KOPT-K1 (cell line): ENCODE measurements at regions not wholly inside any gene's neighbourhood (a gene's known extent, or its start where the extent isn't known, plus 50 kb on each side); places are given as distances from the start of the nearest gene placed in this dataset.

ENCODE experiments used
- H3K27ac ChIP-seq: fragments of 200-600 bp; sonication (generic); 2 replicates; pipeline ENCODE4 v1.5.1; 2016; ENCODE audit warnings: antibody characterized with exemption, mild to moderate bottlenecking, low read depth, low read length; ENCODE audit not compliant: poor library complexity, severe bottlenecking
- H3K36me3 ChIP-seq: fragments of 200-600 bp; sonication (generic); 2 replicates; pipeline ENCODE4 v1.5.1; 2017; ENCODE audit warnings: antibody characterized with exemption, mild to moderate bottlenecking, low read length, moderate library complexity; ENCODE audit not compliant: insufficient read depth
- H3K9me3 ChIP-seq: fragments of 200-600 bp; sonication (generic); 2 replicates; pipeline ENCODE4 v1.5.1; 2017; ENCODE audit warnings: antibody characterized with exemption, low read length, mild to moderate bottlenecking; ENCODE audit not compliant: insufficient read depth, poor library complexity, severe bottlenecking

DNA sequence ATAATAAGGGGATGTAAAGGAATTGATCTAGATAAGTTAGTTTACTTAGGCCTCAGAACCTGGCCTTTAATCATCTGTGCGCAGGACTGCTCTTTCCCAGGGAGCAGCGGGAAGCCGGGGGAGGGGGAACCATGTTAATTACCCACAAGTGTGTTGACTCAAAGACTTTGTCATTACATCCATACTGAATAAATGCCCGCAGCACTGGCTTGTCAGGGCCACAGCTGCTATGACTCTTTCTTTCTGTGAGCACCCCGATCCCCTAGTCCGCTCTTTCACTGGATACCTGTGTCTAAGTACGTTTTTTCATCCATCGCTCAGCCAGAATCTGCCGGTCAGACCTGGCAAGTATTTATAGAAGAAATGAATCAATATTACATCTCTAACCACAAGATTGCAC is 249.3 kb upstream of the DMRT1 start:
- Histone ChIP-seq H3K27ac (no peak overlapping the region), H3K9me3 (no peaks in the 10 kb centered on the region), H3K36me3 (no peaks in the 10 kb centered on the region)

DNA sequence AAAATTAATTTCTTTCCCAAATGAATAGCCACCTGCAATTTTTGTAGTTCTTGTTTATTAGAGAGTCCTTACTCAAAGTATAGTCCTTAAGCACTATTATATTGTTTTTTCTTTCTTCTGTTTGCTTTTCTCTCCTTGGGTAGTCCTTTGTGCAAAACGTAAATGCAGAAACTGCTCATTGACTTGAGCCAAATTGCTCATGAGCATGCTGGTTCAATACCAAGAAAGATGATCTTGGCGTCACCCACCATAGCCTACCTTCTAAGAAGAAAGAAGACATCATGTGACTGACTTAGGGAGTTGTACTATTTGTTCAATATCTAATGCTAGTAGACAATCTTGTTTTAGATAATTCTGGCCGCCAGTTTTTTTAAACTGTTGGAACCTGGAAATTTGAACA is 248.8 kb upstream of the DMRT1 start:
- H3K27ac ChIP-seq: no peak overlapping the region
- no peaks in the 10 kb centered on the region for H3K36me3 ChIP-seq
- no peaks in the 10 kb centered on the region for H3K9me3 ChIP-seq

DNA sequence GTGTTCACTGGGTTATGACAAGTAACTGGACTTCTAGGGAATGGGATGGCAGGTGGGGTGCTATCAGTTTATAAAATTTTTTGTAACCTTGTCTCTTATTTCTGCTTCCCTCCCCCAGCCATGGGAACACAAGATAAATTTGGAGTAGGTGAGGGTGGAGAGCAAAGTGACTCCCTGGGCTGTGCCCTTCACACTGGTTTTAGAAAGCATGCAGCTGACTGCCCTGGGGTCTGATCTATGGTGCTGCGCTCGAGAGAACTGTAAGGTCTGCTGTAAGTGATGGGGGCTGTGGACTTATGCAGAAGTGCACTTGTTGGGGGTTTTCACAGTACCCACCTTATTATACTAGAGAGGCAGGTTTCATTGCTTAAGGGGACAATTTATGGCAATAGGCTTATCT is 247.7 kb upstream of the DMRT1 start:
- H3K27ac ChIP-seq: no peak overlapping the region
- H3K36me3 ChIP-seq: no peaks in the 10 kb centered on the region
- H3K9me3 ChIP-seq: no peaks in the 10 kb centered on the region

DNA sequence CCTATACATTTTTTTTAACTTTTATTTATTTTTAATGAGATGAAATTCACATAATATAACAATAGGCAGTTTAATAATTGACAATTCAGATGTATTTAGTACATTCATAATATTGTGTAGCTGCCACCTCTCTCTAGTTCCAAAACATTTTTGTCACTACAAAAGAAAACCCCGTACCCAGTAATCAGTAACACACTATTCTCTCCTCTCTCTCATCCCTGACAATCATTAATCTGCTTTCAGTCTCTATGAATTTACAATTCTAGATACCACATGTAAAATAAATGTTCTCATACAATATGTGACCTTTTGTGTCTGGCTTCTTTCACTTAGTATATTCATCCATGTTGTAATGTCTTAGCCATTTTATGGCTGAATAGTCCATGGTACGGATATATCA is 244.8 kb upstream of the DMRT1 start:
- no peak overlapping the region for H3K27ac ChIP-seq
- H3K9me3 ChIP-seq: no peaks in the 10 kb centered on the region
- H3K36me3 ChIP-seq: no peaks in the 10 kb centered on the region

DNA sequence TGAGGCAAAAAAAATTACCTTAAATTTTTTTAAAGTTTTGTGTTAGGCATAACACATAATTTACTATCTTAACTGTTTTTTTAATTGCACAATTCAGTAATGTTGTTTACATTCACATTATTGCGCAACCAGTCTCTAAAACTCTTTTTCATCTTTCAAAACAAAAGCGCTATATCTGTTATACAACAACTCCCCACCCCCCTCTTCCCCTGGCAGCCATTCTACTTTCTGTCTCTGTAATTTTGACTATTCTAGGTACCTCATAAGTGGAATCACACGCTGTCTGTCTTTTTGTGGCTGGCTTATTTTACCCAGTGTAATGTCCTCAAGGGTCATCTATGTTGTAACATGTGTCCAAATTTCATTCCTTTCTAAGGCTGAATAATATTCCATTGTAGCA is 241.5 kb upstream of the DMRT1 start:
- Histone ChIP-seq H3K27ac (no peak overlapping the region), H3K9me3 (no peaks in the 10 kb centered on the region), H3K36me3 (no peaks in the 10 kb centered on the region)

DNA sequence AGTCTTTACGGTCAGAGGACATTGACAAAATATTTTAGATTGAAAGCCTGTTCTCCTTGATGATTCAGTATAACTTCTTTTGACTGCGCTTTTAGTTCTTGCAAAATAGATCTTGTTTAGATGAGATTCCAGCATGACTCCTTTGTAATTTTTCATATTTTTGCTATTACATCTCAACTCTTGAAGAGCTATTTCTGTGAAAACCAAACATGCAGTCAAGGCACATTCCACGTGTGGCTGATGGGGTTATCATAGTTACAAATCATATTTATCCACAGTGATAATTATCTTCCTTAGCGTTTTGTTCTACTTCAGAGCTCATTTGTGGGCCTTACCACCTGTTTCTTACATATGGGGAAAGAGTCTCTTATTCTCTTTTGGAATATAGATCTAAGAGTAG is 238.8 kb upstream of the DMRT1 start:
- H3K27ac ChIP-seq: no peak overlapping the region
- no peaks in the 10 kb centered on the region for H3K9me3 ChIP-seq
- no peaks in the 10 kb centered on the region for H3K36me3 ChIP-seq

DNA sequence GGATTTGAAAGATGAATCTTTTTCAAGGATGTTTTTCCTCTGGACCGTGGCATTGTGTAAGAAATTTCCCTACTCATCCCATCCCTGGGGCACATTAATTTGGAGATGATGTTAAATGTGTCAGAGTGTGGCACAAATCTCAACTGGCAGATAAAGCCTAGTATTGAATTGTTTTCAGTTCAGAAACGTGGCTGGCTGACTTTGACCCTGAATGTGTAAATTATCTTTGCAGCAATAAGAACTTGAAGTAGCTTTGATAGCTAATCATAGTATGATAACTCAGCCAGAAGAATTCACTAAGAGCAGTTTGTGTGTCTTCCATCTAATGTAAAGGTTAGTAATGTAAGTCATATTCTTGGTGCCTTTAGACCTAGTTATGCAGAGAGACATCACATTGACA is 238.4 kb upstream of the DMRT1 start:
- Histone ChIP-seq H3K36me3 (no peaks in the 10 kb centered on the region), H3K27ac (no peak overlapping the region), H3K9me3 (no peaks in the 10 kb centered on the region)

DNA sequence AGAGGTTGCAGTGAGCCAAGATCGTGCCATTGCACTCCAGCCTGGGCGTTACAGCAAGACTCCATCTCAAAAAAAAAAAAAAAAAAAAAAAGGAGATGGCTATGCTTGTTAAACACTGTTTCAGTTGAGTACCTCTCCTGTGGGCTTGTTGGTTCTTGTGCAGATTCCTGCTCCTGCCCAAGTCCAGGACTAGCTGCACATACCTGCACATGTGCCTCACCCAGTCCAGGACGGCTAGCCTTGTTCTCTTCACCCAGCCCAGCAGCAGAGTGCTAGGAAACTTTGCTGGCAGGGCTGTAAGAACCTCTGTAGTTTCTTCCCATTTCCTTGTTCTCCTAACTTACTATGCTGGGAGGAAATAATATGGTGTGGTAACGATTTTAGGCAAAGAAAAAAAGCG is 234.1 kb upstream of the DMRT1 start:
- H3K36me3 ChIP-seq: no peaks in the 10 kb centered on the region
- H3K9me3 ChIP-seq: no peaks in the 10 kb centered on the region
- no peak overlapping the region for H3K27ac ChIP-seq

DNA sequence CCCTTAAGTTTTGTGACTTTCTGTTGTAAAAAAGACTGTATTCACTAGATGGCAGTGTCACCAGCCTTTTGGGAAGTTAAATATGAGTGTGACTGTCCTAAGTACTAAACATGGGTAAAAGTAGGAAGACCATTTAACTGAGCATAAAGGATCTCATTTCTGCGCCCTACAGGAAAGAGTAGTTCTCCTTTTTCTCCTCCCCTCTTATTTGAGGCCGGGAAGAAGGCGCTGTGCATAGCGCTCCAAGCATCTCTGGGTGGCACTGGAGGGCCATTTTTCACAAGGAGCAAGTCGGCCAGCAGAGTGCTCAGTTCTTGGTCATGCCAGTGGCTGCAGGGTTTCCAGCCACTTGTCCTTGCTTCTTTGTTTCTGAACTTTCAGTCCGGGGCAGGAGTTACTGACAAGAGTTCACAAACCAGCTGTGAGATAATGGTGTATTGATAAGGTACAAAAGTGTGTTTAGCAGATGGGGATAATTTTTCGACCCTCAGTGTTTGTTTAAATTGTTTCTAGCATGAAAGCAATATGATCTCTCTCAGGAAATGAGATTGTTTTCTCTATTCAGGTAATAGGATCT is 227.6 kb upstream of the DMRT1 start:
- H3K27ac ChIP-seq: peak overlapping the region; percentile 38

DNA sequence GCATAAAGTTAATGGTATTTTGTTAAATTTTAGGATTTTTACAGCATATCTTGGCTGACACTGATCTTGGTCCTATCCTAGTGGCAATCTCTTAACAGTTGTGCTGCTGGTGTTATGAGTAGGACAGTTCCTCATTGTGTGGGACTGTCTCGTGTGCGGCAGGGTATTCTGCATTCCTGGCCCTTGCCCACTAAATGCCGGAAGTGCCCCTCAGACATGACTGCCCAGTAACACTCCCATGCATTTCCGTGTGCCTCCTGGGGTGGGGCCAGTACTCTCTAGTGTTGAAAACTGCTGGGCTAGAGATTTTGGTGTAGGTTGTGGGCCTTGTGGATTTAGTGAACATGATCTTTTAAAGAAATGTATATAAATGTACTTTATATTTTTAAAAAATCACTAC is 227.1 kb upstream of the DMRT1 start:
- Histone ChIP-seq H3K9me3 (no peaks in the 10 kb centered on the region), H3K27ac (no peak overlapping the region), H3K36me3 (no peaks in the 10 kb centered on the region)

More for the DNA sequence above, 227.6 kb upstream of the DMRT1 start:
- no peaks in the 10 kb centered on the region for H3K36me3 ChIP-seq
- no peaks in the 10 kb centered on the region for H3K9me3 ChIP-seq

DNA sequence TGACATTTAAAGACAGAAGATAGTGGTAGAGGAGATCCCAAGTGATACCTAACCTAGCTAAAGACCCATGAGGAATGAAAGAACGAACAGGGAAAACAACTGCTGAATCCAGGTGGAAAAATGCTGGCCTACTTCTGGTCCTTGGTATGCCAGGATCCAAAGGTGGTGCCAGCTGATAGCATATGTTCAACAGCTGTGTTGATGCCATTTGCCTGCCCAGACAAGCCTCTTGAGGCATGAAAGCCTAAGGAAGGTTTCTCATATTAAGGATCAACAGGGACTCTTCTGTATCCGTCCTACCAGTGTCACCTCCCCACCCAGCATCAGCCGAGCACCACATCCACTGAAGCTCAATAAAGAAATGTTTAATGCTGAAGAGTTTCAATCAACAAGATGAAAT is 225.7 kb upstream of the DMRT1 start:
- no peaks in the 10 kb centered on the region for H3K9me3 ChIP-seq
- H3K36me3 ChIP-seq: no peaks in the 10 kb centered on the region
- H3K27ac ChIP-seq: no peak overlapping the region

DNA sequence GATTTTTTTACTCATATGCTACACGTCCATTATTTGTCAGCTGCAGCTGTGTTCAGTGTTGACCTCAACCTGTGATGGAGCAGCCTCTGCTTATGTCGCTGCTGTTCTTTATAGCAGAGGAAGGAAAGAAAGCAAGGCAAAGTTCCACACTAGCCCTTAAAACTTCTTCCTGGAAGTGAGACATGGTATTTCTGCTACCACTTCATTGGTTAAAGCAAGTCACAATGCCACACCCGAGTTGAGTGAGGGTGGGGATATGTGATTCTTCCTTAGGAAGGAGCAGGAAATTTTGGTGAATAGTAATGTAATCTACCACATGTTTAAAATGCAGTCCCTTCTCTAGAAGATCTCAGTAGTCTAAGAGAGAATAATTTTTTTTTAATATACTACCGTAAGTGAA is 224.8 kb upstream of the DMRT1 start:
- Histone ChIP-seq H3K9me3 (no peaks in the 10 kb centered on the region), H3K27ac (no peak overlapping the region), H3K36me3 (no peaks in the 10 kb centered on the region)

DNA sequence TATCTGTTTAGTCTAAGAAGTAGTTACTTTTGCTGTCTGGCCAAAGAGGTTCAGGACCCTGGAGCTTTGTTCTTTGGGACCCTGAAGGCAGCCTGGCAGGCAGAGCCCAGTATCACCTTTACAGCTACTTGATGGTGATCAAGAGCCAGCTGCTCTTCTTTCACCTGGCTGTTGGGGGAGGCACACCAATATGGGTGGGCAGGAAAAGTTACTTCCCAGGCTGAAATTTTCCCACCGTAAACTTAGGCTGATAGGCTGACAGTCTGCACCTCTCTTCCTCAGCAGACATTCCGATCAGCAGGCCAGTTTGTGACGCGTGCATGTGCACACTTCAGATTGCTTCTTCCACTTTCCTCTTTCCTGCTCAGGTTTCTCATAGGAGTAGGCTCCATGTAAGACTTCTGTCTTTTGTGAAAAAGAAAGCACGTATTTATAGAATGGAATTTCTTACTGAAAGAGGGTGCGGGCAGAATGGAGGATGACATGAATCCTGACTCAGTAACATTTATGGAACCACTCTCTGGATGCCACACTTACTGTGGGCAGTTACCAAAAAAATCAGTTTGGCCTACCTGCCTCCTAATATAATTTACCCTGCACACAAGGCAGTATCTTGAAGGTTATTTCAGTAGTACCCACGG is 223.9 kb upstream of the DMRT1 start:
- Histone ChIP-seq H3K36me3 (no peaks in the 10 kb centered on the region), H3K27ac (no peak overlapping the region), H3K9me3 (no peaks in the 10 kb centered on the region)

DNA sequence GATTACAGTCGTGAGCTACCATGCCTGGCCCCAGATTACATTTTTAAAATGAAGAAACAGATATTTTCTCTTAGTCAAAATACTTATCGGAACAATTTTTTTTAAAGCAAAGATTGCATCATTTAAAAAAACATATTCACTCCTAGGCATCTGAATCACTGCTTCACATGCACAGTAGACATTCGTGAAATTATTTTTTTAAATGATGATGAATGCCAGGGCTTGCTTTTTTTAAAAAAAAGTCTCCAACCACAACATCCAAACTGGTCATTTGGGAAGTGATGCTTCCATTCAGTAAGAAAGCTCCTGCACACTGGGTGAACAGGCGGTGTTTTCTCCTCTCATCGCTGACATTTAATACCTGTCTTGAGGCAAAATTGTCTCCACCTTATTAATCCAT is 223.0 kb upstream of the DMRT1 start:
- Histone ChIP-seq H3K27ac (no peak overlapping the region), H3K36me3 (no peaks in the 10 kb centered on the region), H3K9me3 (no peaks in the 10 kb centered on the region)

DNA sequence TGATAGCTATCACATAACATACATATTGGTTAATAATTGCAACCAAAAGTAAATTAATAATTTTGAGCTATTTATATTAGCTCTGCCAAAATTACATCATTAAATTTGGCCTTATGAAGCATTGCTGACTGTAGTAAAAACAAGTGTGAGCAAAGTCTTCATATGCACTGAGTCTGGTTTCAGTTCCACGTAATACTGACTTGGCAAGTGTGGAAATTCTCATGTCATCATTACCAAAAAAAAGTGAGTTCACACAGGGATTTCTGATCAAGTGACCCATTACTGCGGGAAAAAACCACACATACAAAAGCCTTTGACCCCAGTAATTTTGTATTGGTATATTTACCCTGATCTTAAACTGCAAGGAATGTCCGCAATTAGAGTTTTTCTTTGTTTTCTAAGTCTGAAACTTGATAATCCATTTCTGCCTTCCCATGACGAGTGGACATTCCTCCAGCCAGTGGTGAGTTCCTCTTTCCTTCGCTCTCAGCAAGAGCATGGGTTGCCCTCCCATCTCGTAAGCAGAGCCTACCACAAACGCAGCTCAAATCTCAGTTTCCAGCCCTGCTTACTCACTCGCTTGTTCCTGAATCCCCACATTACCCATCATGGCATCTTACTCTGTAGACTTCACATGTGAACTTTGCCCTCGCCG is 220.2 kb upstream of the DMRT1 start:
- Histone ChIP-seq H3K27ac (no peak overlapping the region), H3K36me3 (no peaks in the 10 kb centered on the region), H3K9me3 (no peaks in the 10 kb centered on the region)

DNA sequence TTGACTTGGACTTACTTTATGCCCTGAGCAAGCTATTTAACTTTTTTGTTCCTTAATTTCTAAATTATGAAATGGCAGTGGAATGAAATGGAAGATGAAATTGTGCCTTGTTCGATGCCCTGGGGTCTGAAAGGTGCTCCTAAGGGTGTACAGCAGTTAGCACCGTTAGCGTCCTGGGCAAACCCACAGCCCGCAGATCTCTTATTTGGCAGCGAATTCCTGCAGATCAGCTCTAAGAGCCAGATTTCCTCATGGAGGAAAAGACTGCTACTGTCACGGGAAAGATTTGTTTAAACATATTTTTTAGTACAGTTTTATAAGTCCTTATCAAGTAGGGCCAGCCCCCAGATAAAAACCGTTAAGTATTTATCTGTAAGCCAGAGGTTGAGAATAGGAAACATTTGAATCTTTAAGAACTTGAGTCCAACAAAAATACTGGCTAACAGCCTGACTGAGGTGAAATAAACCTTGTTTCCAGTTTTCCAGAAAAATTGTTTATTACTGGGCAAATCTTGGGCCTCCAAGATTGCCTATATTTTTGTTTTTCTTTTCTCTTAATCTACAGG is 216.5 kb upstream of the DMRT1 start:
- H3K27ac ChIP-seq: peak overlapping the region; percentile 53
- peaks cover 7% of the 10 kb centered on the region for H3K36me3 ChIP-seq
- H3K9me3 ChIP-seq: no peaks in the 10 kb centered on the region
